HEK293 (cell line): ENCODE measurements at regions not wholly inside any gene's neighbourhood (a gene's known extent, or its start where the extent isn't known, plus 50 kb on each side); places are given as distances from the start of the nearest gene placed in this dataset.

ENCODE experiments used
- CTCF ChIA-PET: fragments of 350-600 bp; formaldehyde crosslinking; extraction: SDS; loops from one replicate; lab custom pipeline; 2021; ENCODE audit warnings: antibody characterized with exemption; lab: Yijun Ruan, JAX
- POLR2A ChIA-PET: fragments of 300-600 bp; formaldehyde crosslinking; extraction: SDS; loops from one replicate; lab custom pipeline; 2020; ENCODE audit warnings: antibody characterized with exemption, inconsistent platforms; lab: Yijun Ruan, JAX
- H3K27ac ChIP-seq: fragments of 200-500 bp; sonication (Bioruptor generic); 2 replicates; pipeline ENCODE4 v1.5.1; 2014; ENCODE audit warnings: low read depth, low read length, control low read depth, inconsistent platforms; ENCODE audit errors: extremely low read depth
- H3K36me3 ChIP-seq, 2 experiments: fragments of 200-500 bp in 1 of 2; sonication (Bioruptor generic) in 1 of 2; 1 replicate in 1 of 2; 2 replicates in 1 of 2; pipeline ENCODE4 v1.5.1; 2014 to 2017; ENCODE audit warnings: inconsistent platforms in 2 of 2, low read length in 2 of 2; ENCODE audit not compliant: control insufficient read depth in 2 of 2, insufficient read depth in 1 of 2
- H3K4me1 ChIP-seq: fragments of 200-500 bp; sonication (Bioruptor generic); 2 replicates; pipeline ENCODE4 v1.5.1; 2014; ENCODE audit warnings: mild to moderate bottlenecking, low read length, inconsistent platforms; ENCODE audit not compliant: control insufficient read depth, insufficient read depth
- H3K4me3 ChIP-seq: 2 replicates; pipeline ENCODE4 v1.5.1; 2011; ENCODE audit warnings: low read depth, mild to moderate bottlenecking, control low read depth, low read length, moderate library complexity
- H3K9me3 ChIP-seq: fragments of 200-500 bp; sonication (Bioruptor generic); 2 replicates; pipeline ENCODE4 v1.5.1; 2014; ENCODE audit warnings: low read depth, low read length, inconsistent platforms; ENCODE audit not compliant: control insufficient read depth, insufficient read depth
- BCL11A ChIP-seq: fragments of 450-650 bp; formaldehyde crosslinking; IDR thresholded peaks from 2 replicates; pipeline ENCODE4 v1.5.1; 2016; ENCODE audit warnings: low read depth, missing biosample characterization, missing genetic modification characterization
- KLF1 ChIP-seq: fragments of 450-650 bp; formaldehyde crosslinking; IDR thresholded peaks from 2 replicates; pipeline ENCODE4 v1.5.1; 2016; ENCODE audit warnings: missing biosample characterization, missing genetic modification characterization
- MEIS1 ChIP-seq: sonication (generic); formaldehyde crosslinking; IDR thresholded peaks from 2 replicates; pipeline ENCODE4 v1.8.1; 2022; ENCODE audit warnings: missing genetic modification reagents, mild to moderate bottlenecking, borderline replicate concordance
- OVOL3 ChIP-seq: fragments of 450-650 bp; formaldehyde crosslinking; IDR thresholded peaks from 2 replicates; pipeline ENCODE4 v1.5.1; 2016; ENCODE audit warnings: missing biosample characterization, missing genetic modification characterization
- PRDM1 ChIP-seq: fragments of 450-650 bp; formaldehyde crosslinking; IDR thresholded peaks from 2 replicates; pipeline ENCODE4; 2016; ENCODE audit warnings: missing biosample characterization, missing genetic modification characterization
- ZBTB17 ChIP-seq: fragments of 450-650 bp; formaldehyde crosslinking; IDR thresholded peaks from 2 replicates; pipeline ENCODE4 v1.5.1; 2016; ENCODE audit warnings: missing biosample characterization, missing genetic modification characterization
- ZBTB48 ChIP-seq: fragments of 450-650 bp; formaldehyde crosslinking; IDR thresholded peaks from 2 replicates; pipeline ENCODE4 v1.5.1; 2016; ENCODE audit warnings: missing biosample characterization, missing genetic modification characterization
- ZBTB8A ChIP-seq: fragments of 450-650 bp; formaldehyde crosslinking; IDR thresholded peaks from 2 replicates; pipeline ENCODE4 v1.5.1; 2016; ENCODE audit warnings: missing biosample characterization, missing genetic modification characterization
- ZEB2 ChIP-seq: fragments of 450-650 bp; formaldehyde crosslinking; IDR thresholded peaks from 2 replicates; pipeline ENCODE4 v1.5.1; 2016; ENCODE audit warnings: missing biosample characterization, missing genetic modification characterization
- ZNF114 ChIP-seq: fragments of 450-650 bp; formaldehyde crosslinking; IDR thresholded peaks from 2 replicates; pipeline ENCODE4 v1.5.0; 2017; ENCODE audit warnings: missing biosample characterization, missing genetic modification characterization
- ZNF157 ChIP-seq: fragments of 450-650 bp; formaldehyde crosslinking; IDR thresholded peaks from 2 replicates; pipeline ENCODE4 v1.5.1; 2016; ENCODE audit warnings: missing biosample characterization, missing genetic modification characterization
- ZNF174 ChIP-seq: fragments of 450-650 bp; formaldehyde crosslinking; IDR thresholded peaks from 2 replicates; pipeline ENCODE4 v1.5.0; 2017; ENCODE audit warnings: missing biosample characterization, mild to moderate bottlenecking, missing genetic modification characterization
- ZNF211 ChIP-seq: fragments of 450-650 bp; formaldehyde crosslinking; IDR thresholded peaks from 2 replicates; pipeline ENCODE4 v1.5.1; 2016; ENCODE audit warnings: low read depth, missing biosample characterization, missing genetic modification characterization
- ZNF221 ChIP-seq: fragments of 450-650 bp; formaldehyde crosslinking; IDR thresholded peaks from 2 replicates; pipeline ENCODE4 v1.5.1; 2017; ENCODE audit warnings: missing biosample characterization, missing genetic modification characterization, borderline replicate concordance
- ZNF248 ChIP-seq: fragments of 450-650 bp; formaldehyde crosslinking; IDR thresholded peaks from 2 replicates; pipeline ENCODE4 v1.5.1; 2017; ENCODE audit warnings: missing biosample characterization, missing genetic modification characterization
- ZNF266 ChIP-seq: fragments of 450-650 bp; formaldehyde crosslinking; IDR thresholded peaks from 2 replicates; pipeline ENCODE4 v1.5.1; 2016; ENCODE audit warnings: missing biosample characterization, missing genetic modification characterization, low read depth
- ZNF423 ChIP-seq: fragments of 450-650 bp; formaldehyde crosslinking; IDR thresholded peaks from 2 replicates; pipeline ENCODE4 v1.5.1; 2016; ENCODE audit warnings: missing biosample characterization, missing genetic modification characterization
- ZNF585B ChIP-seq: fragments of 450-650 bp; formaldehyde crosslinking; IDR thresholded peaks from 2 replicates; pipeline ENCODE4 v1.5.1; 2016; ENCODE audit warnings: missing biosample characterization, missing genetic modification characterization
- ZNF623 ChIP-seq: fragments of 450-650 bp; formaldehyde crosslinking; IDR thresholded peaks from 2 replicates; pipeline ENCODE4 v1.5.1; 2016; ENCODE audit warnings: missing biosample characterization, missing genetic modification characterization
- ZNF626 ChIP-seq: fragments of 450-650 bp; sonication (Bioruptor Pico); formaldehyde crosslinking; IDR thresholded peaks from 2 replicates; pipeline ENCODE4 v1.5.1; 2018; ENCODE audit warnings: missing biosample characterization, missing genetic modification characterization, inconsistent platforms
- ZNF701 ChIP-seq: fragments of 450-650 bp; formaldehyde crosslinking; IDR thresholded peaks from 2 replicates; pipeline ENCODE4 v1.5.1; 2016; ENCODE audit warnings: missing biosample characterization, missing genetic modification characterization
- ZSCAN23 ChIP-seq: fragments of 450-650 bp; formaldehyde crosslinking; IDR thresholded peaks from 2 replicates; pipeline ENCODE4 v1.5.1; 2016; ENCODE audit warnings: missing biosample characterization, missing genetic modification characterization
- TF ChIP-seq, protein P1 (sequence below): fragments of 450-650 bp; formaldehyde crosslinking; IDR thresholded peaks from 2 replicates; pipeline ENCODE4 v1.5.1; 2016; ENCODE audit warnings: missing biosample characterization, missing genetic modification characterization, low read depth
- TF ChIP-seq, protein P2 (sequence below): fragments of 450-650 bp; formaldehyde crosslinking; IDR thresholded peaks from 2 replicates; pipeline ENCODE4 v1.5.1; 2016; ENCODE audit warnings: missing biosample characterization, missing genetic modification characterization, borderline replicate concordance
- TF ChIP-seq, protein P3 (sequence below): fragments of 450-650 bp; formaldehyde crosslinking; conservative IDR thresholded peaks from 2 replicates; pipeline ENCODE4 v1.5.1; 2016; ENCODE audit warnings: low read depth, missing biosample characterization, missing genetic modification characterization

DNA sequence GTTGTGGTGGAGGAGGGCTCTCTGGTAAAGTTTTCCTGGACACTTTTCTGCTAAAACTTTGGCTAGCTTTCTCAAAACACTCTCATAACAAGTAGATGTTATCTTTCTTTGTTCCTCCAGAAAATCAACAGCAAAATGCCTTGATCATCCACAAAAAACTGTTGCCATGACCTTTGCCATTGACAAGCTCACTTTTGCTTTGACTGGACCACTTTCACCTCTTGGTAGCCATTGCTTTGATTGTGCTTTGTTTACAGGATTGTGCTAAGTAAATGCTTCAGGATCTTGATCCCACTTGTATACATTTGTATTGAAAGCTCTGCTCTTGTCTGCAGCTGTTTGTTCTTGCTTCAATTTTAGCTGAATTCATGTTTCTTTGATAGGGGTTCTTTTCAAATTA is 143.9 kb upstream of the NR3C1 start (continued):
- TF ChIP-seq, protein P1, sequence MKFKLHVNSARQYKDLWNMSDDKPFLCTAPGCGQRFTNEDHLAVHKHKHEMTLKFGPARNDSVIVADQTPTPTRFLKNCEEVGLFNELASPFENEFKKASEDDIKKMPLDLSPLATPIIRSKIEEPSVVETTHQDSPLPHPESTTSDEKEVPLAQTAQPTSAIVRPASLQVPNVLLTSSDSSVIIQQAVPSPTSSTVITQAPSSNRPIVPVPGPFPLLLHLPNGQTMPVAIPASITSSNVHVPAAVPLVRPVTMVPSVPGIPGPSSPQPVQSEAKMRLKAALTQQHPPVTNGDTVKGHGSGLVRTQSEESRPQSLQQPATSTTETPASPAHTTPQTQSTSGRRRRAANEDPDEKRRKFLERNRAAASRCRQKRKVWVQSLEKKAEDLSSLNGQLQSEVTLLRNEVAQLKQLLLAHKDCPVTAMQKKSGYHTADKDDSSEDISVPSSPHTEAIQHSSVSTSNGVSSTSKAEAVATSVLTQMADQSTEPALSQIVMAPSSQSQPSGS (tag by site-specific recombination): no peak
- TF ChIP-seq PRDM1 (tag by site-specific recombination): peak; percentile 71; the same call in 1 of the 2 replicates
- TF ChIP-seq, protein P2, sequence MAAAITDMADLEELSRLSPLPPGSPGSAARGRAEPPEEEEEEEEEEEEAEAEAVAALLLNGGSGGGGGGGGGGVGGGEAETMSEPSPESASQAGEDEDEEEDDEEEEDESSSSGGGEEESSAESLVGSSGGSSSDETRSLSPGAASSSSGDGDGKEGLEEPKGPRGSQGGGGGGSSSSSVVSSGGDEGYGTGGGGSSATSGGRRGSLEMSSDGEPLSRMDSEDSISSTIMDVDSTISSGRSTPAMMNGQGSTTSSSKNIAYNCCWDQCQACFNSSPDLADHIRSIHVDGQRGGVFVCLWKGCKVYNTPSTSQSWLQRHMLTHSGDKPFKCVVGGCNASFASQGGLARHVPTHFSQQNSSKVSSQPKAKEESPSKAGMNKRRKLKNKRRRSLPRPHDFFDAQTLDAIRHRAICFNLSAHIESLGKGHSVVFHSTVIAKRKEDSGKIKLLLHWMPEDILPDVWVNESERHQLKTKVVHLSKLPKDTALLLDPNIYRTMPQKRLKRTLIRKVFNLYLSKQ (tag by site-specific recombination): no peak
- TF ChIP-seq, all 188 proteins: peak for 3

DNA sequence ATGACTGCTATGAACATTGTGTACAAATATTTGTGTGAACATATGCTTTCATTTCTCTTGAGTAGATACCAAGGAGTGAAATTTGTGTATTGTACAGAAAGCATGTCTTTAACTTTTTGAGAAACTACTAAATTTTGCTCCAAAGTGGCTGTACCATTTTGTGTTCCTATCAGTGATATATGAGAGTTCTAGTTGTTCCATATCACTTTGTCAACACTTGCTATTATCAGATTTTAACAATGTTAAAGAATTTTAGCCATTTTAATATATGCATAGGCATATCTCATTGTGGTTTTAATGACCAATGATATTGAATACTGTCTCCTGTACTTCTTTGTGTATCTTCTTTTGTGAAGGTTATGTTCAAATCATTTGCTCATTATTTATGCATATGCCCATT is 142.9 kb upstream of the NR3C1 start:
- Histone ChIP-seq H3K4me3 (no peak overlapping the region), H3K4me1 (peaks cover 18% of the 10 kb centered on the region), H3K9me3 (no peaks in the 10 kb centered on the region), H3K27ac (no peak overlapping the region), H3K36me3 (no peaks in the 10 kb centered on the region)
- TF ChIP-seq, protein P3, sequence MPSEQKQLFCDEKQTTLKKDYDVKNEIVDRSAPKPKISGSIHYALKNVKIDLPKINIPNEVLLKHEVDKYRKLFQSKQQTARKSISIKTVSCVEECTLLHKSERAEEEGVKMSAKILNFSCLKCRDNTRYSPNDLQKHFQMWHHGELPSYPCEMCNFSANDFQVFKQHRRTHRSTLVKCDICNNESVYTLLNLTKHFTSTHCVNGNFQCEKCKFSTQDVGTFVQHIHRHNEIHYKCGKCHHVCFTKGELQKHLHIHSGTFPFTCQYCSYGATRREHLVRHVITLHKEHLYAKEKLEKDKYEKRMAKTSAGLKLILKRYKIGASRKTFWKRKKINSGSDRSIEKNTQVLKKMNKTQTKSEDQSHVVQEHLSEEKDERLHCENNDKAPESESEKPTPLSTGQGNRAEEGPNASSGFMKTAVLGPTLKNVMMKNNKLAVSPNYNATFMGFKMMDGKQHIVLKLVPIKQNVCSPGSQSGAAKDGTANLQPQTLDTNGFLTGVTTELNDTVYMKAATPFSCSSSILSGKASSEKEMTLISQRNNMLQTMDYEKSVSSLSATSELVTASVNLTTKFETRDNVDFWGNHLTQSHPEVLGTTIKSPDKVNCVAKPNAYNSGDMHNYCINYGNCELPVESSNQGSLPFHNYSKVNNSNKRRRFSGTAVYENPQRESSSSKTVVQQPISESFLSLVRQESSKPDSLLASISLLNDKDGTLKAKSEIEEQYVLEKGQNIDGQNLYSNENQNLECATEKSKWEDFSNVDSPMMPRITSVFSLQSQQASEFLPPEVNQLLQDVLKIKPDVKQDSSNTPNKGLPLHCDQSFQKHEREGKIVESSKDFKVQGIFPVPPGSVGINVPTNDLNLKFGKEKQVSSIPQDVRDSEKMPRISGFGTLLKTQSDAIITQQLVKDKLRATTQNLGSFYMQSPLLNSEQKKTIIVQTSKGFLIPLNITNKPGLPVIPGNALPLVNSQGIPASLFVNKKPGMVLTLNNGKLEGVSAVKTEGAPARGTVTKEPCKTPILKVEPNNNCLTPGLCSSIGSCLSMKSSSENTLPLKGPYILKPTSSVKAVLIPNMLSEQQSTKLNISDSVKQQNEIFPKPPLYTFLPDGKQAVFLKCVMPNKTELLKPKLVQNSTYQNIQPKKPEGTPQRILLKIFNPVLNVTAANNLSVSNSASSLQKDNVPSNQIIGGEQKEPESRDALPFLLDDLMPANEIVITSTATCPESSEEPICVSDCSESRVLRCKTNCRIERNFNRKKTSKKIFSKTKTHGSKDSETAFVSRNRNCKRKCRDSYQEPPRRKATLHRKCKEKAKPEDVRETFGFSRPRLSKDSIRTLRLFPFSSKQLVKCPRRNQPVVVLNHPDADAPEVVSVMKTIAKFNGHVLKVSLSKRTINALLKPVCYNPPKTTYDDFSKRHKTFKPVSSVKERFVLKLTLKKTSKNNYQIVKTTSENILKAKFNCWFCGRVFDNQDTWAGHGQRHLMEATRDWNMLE (tag by site-specific recombination): no peak
- TF ChIP-seq ZNF114 (tag by site-specific recombination) (no peak), ZNF626 (tag by site-specific recombination) (no peak), ZBTB48 (no peak), ZNF248 (no peak), ZBTB17 (tag by site-specific recombination) (no peak), ZEB2 (tag by site-specific recombination) (no peak), ZBTB8A (tag by site-specific recombination) (no peak), ZNF423 (no peak), ZNF585B (no peak)
- ChIA-PET CTCF (no interaction called here), POLR2A (no interaction called here)

DNA sequence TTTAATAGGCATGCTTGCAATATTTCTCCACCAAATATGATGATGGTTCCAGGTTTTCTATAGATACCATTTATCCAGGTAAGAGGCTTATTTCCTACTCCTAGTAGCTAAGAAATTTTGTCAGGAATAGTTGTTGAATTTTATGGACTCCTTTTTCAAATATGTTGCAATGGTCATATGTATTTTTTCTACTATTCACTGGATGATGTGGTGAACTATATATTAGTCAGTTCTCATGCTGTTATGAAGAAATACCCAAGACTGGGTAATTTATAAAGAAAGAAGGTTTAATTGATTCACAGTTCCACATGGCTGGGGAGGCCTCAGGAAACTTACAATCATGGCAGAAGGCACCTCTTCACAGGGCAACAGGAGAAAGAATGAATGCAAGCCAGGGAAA is 141.1 kb upstream of the NR3C1 start:
- H3K36me3 ChIP-seq: no peaks in the 10 kb centered on the region
- TF ChIP-seq ZNF701: no peak
- no peak for TF ChIP-seq ZNF211
- no peak for TF ChIP-seq BCL11A (tag by site-specific recombination)
- TF ChIP-seq MEIS1 (CRISPR knock-in tag): no peak
- TF ChIP-seq KLF1 (tag by site-specific recombination): no peak
- no peak for TF ChIP-seq OVOL3 (tag by site-specific recombination)
- no peak for TF ChIP-seq ZNF623 (tag by site-specific recombination)
- no peak for TF ChIP-seq ZNF221 (tag by site-specific recombination)
- no peak for TF ChIP-seq ZNF266
- TF ChIP-seq ZNF174 (tag by site-specific recombination): no peak
- TF ChIP-seq ZNF157 (tag by site-specific recombination): no peak
- TF ChIP-seq ZSCAN23 (tag by site-specific recombination): no peak
- TF ChIP-seq, all 188 proteins: peak for 0
- Histone ChIP-seq H3K4me1 (peaks cover 18% of the 10 kb centered on the region), H3K4me3 (no peak overlapping the region), H3K9me3 (no peaks in the 10 kb centered on the region), H3K27ac (no peak overlapping the region)
- ChIA-PET POLR2A (no interaction called here), CTCF (interaction anchor here (0.6 kb wide), 1 partner anchor 237 kb away, joined by 3 read pairs; no protein-coding TSS in a partner anchor)
